ENCODE measurements at regions not wholly inside any gene's neighbourhood (a gene's known extent, or its start where the extent isn't known, plus 50 kb on each side); places are given as distances from the start of the nearest gene placed in this dataset.

GRCh38 chr22:47605886-47606285 lies 843.4 kb downstream of the TBC1D22A start:
- DNase-seq (ENCODE audit: low spot score) = no peak
- FAIRE-seq = no peak

GRCh38 chr22:47605441-47605840 lies 843.0 kb downstream of the TBC1D22A start:
- DNase-seq (ENCODE audit: low spot score) (no peak), FAIRE-seq (no peak)

GRCh38 chr22:47604563-47604962 lies 842.1 kb downstream of the TBC1D22A start:
- FAIRE-seq = no peak
- DNase-seq (ENCODE audit: low spot score) = no peak

- no peak for DNase-seq (ENCODE audit: low spot score)
- no peak for FAIRE-seq
Measured at GRCh38 chr22:47602732-47603131, 840.3 kb downstream of the TBC1D22A start.

GRCh38 chr22:47601666-47602065 lies 839.2 kb downstream of the TBC1D22A start:
- FAIRE-seq (no peak), DNase-seq (ENCODE audit: low spot score) (no peak)

GRCh38 chr22:47600791-47601625 lies 838.6 kb downstream of the TBC1D22A start:
- DNase-seq (ENCODE audit: low spot score) (no peak), FAIRE-seq (no peak)

- FAIRE-seq = no peak
Measured at GRCh38 chr22:47600281-47600680, 837.8 kb downstream of the TBC1D22A start.

GRCh38 chr22:47599753-47600152 lies 837.3 kb downstream of the TBC1D22A start:
- no peak for FAIRE-seq
- no peak for DNase-seq (ENCODE audit: low spot score)

More at GRCh38 chr22:47600281-47600680, 837.8 kb downstream of the TBC1D22A start:
- DNase-seq (ENCODE audit: low spot score) = no peak

GRCh38 chr22:47598864-47599263 lies 836.4 kb downstream of the TBC1D22A start:
- no peak for FAIRE-seq
- no peak for DNase-seq (ENCODE audit: low spot score)

GRCh38 chr22:47597041-47597440 lies 834.6 kb downstream of the TBC1D22A start:
- FAIRE-seq (no peak), DNase-seq (ENCODE audit: low spot score) (no peak)

GRCh38 chr22:47596176-47596690 lies 833.8 kb downstream of the TBC1D22A start:
- DNase-seq (ENCODE audit: low spot score) (no peak), FAIRE-seq (no peak)

- no peak for FAIRE-seq
- no peak for DNase-seq (ENCODE audit: low spot score)
Measured at GRCh38 chr22:47594836-47595521, 832.5 kb downstream of the TBC1D22A start.

GRCh38 chr22:47593911-47594311 lies 831.5 kb downstream of the TBC1D22A start:
- DNase-seq (ENCODE audit: low spot score) (no peak), FAIRE-seq (no peak)

GRCh38 chr22:47593291-47593690 lies 830.8 kb downstream of the TBC1D22A start:
- DNase-seq (ENCODE audit: low spot score) (no peak), FAIRE-seq (no peak)

- no peak for DNase-seq (ENCODE audit: low spot score)
- FAIRE-seq = no peak
Measured at GRCh38 chr22:47592791-47593190, 830.3 kb downstream of the TBC1D22A start.

GRCh38 chr22:47591709-47592108 lies 829.3 kb downstream of the TBC1D22A start:
- DNase-seq (ENCODE audit: low spot score) (no peak), FAIRE-seq (no peak)

- FAIRE-seq (no peak), DNase-seq (ENCODE audit: low spot score) (no peak)
Measured at GRCh38 chr22:47591016-47591415, 828.6 kb downstream of the TBC1D22A start.

- no peak for DNase-seq (ENCODE audit: low spot score)
- FAIRE-seq = no peak
Measured at GRCh38 chr22:47589271-47590250, 827.1 kb downstream of the TBC1D22A start.

- DNase-seq (ENCODE audit: low spot score) (peak; percentile 50), FAIRE-seq (no peak)
Measured at GRCh38 chr22:47588578-47588960, 826.1 kb downstream of the TBC1D22A start.

- FAIRE-seq = no peak
Measured at GRCh38 chr22:47587861-47588577, 825.6 kb downstream of the TBC1D22A start.

GRCh38 chr22:47587361-47587760 lies 824.9 kb downstream of the TBC1D22A start:
- FAIRE-seq = no peak
- no peak for DNase-seq (ENCODE audit: low spot score)

More at GRCh38 chr22:47587861-47588577, 825.6 kb downstream of the TBC1D22A start:
- DNase-seq (ENCODE audit: low spot score) = no peak

Measured in RCC 7860 (cell line).